K562 (cell line): ENCODE measurements at regions not wholly inside any gene's neighbourhood (a gene's known extent, or its start where the extent isn't known, plus 50 kb on each side); places are given as distances from the start of the nearest gene placed in this dataset.

Experiments used
- BHLHE40 ChIP-seq: IDR thresholded peaks from 2 replicates; pipeline ENCODE4 v1.6.1; 2011; ENCODE audit warnings: low read length, improper control_type of control experiment
- CBX5 ChIP-seq: IDR thresholded peaks from 2 replicates; pipeline ENCODE4 v1.6.1; 2014; ENCODE audit warnings: low read depth, borderline replicate concordance
- CTCF ChIP-seq, 3 experiments: IDR thresholded peaks in 2 of 3; conservative IDR thresholded peaks in 1 of 3; 2 replicates each; pipeline ENCODE4 v1.5.1; 2011 to 2012; ENCODE audit warnings: low read length in 3 of 3, mild to moderate bottlenecking in 3 of 3, control low read depth in 2 of 3, improper control_type of control experiment in 1 of 3, inconsistent platforms in 1 of 3, low read depth in 1 of 3, mixed read lengths in 1 of 3, moderate library complexity in 1 of 3; ENCODE audit not compliant: insufficient read depth in 2 of 3
- JUN ChIP-seq, 2 experiments: sonication (generic) in 1 of 2; formaldehyde crosslinking in 1 of 2; IDR thresholded peaks; 2 replicates each; pipeline versions ENCODE4 v1.6.1 to v1.8.0; 2012 to 2022; ENCODE audit warnings: borderline replicate concordance in 2 of 2, mild to moderate bottlenecking in 2 of 2, improper control_type of control experiment in 1 of 2, low read depth in 1 of 2, low read length in 1 of 2, missing genetic modification reagents in 1 of 2
- L3MBTL2 ChIP-seq: fragments of 450-650 bp; IDR thresholded peaks from 2 replicates; pipeline ENCODE4 v1.6.1; 2016; ENCODE audit warnings: mild to moderate bottlenecking, moderate library complexity
- NRF1 ChIP-seq, 2 experiments: fragments of 450-650 bp; IDR thresholded peaks in 1 of 2; conservative IDR thresholded peaks in 1 of 2; 2 replicates each; pipeline ENCODE4 v1.6.1; 2014; ENCODE audit warnings: mild to moderate bottlenecking in 2 of 2
- SRF ChIP-seq, 2 experiments: fragments of 250-450, 450-650 bp in 1 of 2; sonication (Bioruptor Pico) in 1 of 2; sonication (generic) in 1 of 2; formaldehyde crosslinking; IDR thresholded peaks; 2 replicates each; pipeline versions ENCODE4 v1.5.0 to v1.5.1; 2020 to 2022; ENCODE audit warnings: mild to moderate bottlenecking in 1 of 2, missing genetic modification reagents in 1 of 2
- TBL1XR1 ChIP-seq, 2 experiments: IDR thresholded peaks; 2 replicates each; pipeline ENCODE4 v1.6.1; 2012; ENCODE audit warnings: improper control_type of control experiment in 2 of 2, low read length in 2 of 2, mild to moderate bottlenecking in 1 of 2
- TEAD4 ChIP-seq, 2 experiments: sonication (generic) in 1 of 2; formaldehyde crosslinking in 1 of 2; IDR thresholded peaks; 2 replicates each; pipeline versions ENCODE4 v1.6.1 to v1.8.0; 2012 to 2022; ENCODE audit warnings: borderline replicate concordance in 1 of 2, inconsistent platforms in 1 of 2, low read length in 1 of 2, mild to moderate bottlenecking in 1 of 2, missing genetic modification reagents in 1 of 2
- TGIF2 ChIP-seq: sonication (generic); formaldehyde crosslinking; IDR thresholded peaks from 2 replicates; pipeline ENCODE4 v1.8.1; 2022; ENCODE audit warnings: mild to moderate bottlenecking, missing genetic modification reagents, moderate library complexity
- ZNF121 ChIP-seq: sonication (generic); formaldehyde crosslinking; conservative IDR thresholded peaks from 2 replicates; pipeline ENCODE4 v1.8.0; 2022; ENCODE audit warnings: missing genetic modification reagents
- TF ChIP-seq, protein P1 (sequence below): fragments of 450-650 bp; formaldehyde crosslinking; IDR thresholded peaks from 2 replicates; pipeline ENCODE4 v1.4.0; 2022; ENCODE audit warnings: missing genetic modification characterization
- TF ChIP-seq, protein P2 (sequence below): fragments of 450-650 bp; IDR thresholded peaks from 2 replicates; pipeline ENCODE4 v1.6.1; 2018; ENCODE audit not compliant: partially characterized antibody

- no peak for TF ChIP-seq TGIF2 (CRISPR knock-in tag)
- TF ChIP-seq ZNF121 (CRISPR knock-in tag) = no peak
- no peak for TF ChIP-seq NRF1 (conservative IDR thresholded peaks at IDR 0.05 in 1 of 2, IDR thresholded peaks at IDR 0.05 in 1 of 2)
- no peak for TF ChIP-seq JUN (IDR thresholded peaks at IDR 0.05; ENCODE audit: borderline replicate concordance, low read depth, low read length)
- TF ChIP-seq JUN (CRISPR knock-in tag; IDR thresholded peaks at IDR 0.05; ENCODE audit: borderline replicate concordance) = no peak
- no peak for TF ChIP-seq CBX5
- no peak for TF ChIP-seq BHLHE40
- TF ChIP-seq TEAD4 (IDR thresholded peaks at IDR 0.05; ENCODE audit: low read length) = no peak
- no peak for TF ChIP-seq TEAD4 (CRISPR knock-in tag; IDR thresholded peaks at IDR 0.05; ENCODE audit: borderline replicate concordance)
- no peak for TF ChIP-seq L3MBTL2
- TF ChIP-seq, protein P1, sequence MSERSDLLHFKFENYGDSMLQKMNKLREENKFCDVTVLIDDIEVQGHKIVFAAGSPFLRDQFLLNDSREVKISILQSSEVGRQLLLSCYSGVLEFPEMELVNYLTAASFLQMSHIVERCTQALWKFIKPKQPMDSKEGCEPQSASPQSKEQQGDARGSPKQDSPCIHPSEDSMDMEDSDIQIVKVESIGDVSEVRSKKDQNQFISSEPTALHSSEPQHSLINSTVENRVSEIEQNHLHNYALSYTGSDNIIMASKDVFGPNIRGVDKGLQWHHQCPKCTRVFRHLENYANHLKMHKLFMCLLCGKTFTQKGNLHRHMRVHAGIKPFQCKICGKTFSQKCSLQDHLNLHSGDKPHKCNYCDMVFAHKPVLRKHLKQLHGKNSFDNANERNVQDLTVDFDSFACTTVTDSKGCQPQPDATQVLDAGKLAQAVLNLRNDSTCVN (CRISPR knock-in tag) = no peak
- TF ChIP-seq, protein P2, sequence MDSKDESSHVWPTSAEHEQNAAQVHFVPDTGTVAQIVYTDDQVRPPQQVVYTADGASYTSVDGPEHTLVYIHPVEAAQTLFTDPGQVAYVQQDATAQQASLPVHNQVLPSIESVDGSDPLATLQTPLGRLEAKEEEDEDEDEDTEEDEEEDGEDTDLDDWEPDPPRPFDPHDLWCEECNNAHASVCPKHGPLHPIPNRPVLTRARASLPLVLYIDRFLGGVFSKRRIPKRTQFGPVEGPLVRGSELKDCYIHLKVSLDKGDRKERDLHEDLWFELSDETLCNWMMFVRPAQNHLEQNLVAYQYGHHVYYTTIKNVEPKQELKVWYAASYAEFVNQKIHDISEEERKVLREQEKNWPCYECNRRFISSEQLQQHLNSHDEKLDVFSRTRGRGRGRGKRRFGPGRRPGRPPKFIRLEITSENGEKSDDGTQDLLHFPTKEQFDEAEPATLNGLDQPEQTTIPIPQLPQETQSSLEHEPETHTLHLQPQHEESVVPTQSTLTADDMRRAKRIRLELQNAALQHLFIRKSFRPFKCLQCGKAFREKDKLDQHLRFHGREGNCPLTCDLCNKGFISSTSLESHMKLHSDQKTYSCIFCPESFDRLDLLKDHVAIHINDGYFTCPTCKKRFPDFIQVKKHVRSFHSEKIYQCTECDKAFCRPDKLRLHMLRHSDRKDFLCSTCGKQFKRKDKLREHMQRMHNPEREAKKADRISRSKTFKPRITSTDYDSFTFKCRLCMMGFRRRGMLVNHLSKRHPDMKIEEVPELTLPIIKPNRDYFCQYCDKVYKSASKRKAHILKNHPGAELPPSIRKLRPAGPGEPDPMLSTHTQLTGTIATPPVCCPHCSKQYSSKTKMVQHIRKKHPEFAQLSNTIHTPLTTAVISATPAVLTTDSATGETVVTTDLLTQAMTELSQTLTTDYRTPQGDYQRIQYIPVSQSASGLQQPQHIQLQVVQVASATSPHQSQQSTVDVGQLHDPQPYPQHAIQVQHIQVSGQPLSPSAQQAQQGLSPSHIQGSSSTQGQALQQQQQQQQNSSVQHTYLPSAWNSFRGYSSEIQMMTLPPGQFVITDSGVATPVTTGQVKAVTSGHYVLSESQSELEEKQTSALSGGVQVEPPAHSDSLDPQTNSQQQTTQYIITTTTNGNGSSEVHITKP = no peak
- TF ChIP-seq SRF (CRISPR knock-in tag; IDR thresholded peaks at IDR 0.05) = no peak
- TF ChIP-seq TBL1XR1 (IDR thresholded peaks at IDR 0.05; ENCODE audit: low read length in 2 of 2) = no peak
- no peak for TF ChIP-seq CTCF (IDR thresholded peaks at IDR 0.05 in 2 of 3, conservative IDR thresholded peaks at IDR 0.05 in 1 of 3; ENCODE audit: insufficient read depth in 2 of 3, low read depth in 1 of 3, low read length in 3 of 3)
Observed at GRCh38 chr19:31055454-31055853, 293.8 kb downstream of the TSHZ3 start.
